GM18508 (cell line): ENCODE measurements at regions not wholly inside any gene's neighbourhood (a gene's known extent, or its start where the extent isn't known, plus 50 kb on each side); places are given as distances from the start of the nearest gene placed in this dataset.

Experiments used
- ATAC-seq: cut with Tn5 transposase; IDR thresholded peaks from one replicate; pipeline ENCODE4 v1.9.1; 2021; ENCODE audit warnings: moderate number of reproducible peaks; ENCODE audit not compliant: insufficient read depth, unreplicated experiment

GRCh38 chr14:85301506-85301905 is 228.4 kb upstream of the FLRT2 start:
- no peak for ATAC-seq

DNA sequence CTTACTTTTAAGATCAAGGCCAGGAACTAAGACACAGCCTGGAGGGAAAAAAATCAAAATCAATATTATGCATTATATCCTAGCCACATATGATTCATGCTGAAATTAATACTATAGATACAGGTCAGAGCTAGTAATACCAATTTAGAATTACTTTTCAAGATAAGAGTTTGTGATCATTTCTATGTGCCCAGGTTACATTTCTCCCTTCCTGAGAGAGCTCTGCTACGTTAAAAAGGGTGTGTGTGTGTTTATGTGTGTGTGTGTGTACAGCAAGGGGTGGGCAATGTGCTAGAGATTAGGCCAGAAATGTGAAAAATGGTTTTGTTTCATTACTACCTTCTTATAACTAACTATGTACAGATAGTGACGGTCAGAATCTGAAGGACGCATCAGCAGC is 223.9 kb upstream of the FLRT2 start:
- ATAC-seq: no peak

DNA sequence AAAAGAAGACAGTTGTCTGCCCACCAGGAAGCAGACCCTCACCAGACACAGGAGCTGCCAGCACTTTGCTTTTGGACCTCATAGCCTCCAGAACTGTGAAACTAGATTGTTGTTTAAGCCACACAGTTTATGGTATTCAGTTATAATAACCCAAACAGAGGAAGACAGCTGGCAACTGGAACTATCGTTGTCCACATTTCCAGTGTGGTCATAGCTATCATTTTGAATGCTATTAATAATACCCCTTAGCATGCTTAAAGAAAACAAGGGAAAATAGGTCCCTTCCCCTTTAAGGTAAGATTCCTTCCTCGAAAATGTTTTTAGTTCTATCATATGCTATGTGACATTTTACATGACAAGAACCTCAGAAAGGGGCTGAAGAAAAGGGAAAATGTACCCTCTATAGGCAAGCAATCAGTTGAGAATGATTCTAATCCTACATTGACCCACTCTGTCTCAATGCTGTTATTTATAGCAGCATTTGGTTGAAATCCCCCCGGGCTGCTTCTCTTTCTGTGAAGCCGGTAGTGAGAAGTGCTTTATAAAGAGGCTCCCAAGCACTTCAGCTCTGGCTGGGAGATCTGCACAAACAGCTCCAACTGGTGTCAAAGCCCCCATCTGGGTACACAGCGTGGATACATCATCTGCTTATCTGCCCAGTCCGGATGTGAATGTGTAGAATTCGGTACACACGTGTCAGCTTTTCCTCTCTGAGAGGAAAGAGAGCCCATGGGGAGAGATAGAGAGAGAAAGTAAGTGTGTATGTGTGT is 221.2 kb upstream of the FLRT2 start:
- ATAC-seq: no peak

GRCh38 chr14:85310491-85311272 is 219.3 kb upstream of the FLRT2 start:
- no peak for ATAC-seq

DNA sequence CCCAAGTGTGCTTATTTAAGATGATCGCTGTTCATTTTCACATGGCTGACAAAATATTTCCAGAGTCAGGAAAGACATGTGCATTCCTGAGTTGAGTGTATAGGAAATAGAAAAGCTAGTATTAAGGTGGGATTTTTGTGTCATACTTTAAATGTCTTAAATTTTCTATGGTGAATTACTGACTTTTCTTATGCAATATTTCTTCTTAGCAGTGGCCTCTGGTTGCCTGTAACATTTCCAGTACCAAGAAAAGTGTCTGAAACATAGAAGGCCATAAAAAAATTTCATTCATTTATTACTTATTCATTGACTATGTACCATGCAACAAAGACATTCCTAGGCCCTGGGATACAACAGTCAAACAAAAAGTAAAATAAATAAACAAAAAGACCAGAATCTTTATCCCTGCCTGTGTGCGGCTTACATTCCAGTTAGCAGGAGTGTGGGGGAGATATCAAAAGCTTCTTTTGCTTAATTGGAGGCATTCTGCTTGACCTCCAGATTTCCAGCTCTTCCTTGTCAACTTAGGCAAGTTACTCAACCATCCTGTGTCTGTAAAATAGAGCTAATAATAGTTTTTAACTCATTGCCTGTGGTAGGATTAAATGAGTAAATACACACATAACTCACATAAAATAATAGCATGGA is 216.3 kb upstream of the FLRT2 start:
- ATAC-seq: no peak

DNA sequence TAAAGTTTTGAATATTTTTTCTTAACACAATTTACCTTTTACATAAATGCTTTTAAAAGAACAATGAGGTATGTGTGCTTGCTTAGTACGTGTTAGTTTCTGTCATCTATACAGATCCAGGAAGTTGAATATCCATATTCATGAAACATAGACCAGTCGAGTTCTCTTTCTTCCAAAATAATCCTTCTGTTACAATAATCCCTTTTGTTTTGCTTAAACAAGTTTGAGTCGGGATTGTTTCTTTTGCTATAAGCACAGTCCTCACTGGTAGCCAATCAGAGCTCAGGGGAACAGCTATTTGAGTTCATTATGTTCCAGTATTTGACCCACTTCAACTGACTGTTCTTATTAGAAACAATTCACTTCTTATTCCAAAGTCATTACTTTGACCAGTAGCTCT is 214.7 kb upstream of the FLRT2 start:
- no peak for ATAC-seq

DNA sequence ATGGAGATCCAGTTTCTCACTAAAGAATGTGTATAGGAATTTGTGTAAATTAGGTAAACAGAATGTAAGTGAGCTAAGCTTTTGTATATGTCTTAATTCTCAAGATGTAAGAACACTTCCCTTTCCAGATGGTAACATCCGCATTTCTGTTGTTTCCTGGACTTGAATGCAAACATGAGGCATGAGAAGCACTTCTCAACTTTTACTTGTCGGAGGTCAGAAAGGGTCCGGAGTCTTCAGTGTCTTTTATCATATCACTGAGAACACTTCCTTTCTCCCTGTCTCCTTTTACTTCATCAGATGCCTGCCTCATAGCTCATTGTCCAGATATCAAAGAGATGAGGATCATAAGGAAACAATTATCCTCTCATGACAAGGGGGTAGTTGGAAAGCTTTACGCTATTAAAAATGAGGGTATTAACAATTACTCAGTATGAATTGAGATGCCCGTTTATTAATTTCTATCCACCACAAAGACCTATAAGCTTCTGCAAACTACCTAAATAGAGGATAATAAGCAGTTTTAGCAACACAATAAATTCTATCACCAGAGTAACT is 214.1 kb upstream of the FLRT2 start:
- no peak for ATAC-seq

GRCh38 chr14:85316701-85317410 is 213.1 kb upstream of the FLRT2 start:
- no peak for ATAC-seq

DNA sequence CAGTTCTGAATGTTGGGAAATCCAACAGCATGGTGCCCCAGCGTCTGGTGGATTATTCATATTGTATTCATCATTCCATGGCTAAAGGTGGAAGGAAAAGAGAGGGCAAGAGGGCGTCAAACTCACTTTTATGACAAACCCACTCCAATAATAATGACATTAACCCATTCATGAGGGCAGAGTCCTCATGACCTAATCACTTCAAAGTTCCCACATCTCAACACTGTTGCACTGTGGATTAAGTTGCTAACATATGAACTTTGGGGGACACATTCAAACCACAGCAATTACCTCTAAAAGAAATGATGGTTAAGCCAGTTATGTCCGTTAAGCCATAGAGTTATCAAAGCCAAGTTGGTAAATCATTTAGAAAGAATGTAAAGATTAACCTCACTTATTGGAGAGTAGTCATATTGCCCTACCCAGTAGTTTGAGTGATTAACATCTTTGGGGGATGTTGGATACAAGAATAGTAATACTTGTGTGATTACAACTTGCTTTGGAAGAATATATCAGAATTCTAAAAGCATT is 212.4 kb upstream of the FLRT2 start:
- no peak for ATAC-seq

DNA sequence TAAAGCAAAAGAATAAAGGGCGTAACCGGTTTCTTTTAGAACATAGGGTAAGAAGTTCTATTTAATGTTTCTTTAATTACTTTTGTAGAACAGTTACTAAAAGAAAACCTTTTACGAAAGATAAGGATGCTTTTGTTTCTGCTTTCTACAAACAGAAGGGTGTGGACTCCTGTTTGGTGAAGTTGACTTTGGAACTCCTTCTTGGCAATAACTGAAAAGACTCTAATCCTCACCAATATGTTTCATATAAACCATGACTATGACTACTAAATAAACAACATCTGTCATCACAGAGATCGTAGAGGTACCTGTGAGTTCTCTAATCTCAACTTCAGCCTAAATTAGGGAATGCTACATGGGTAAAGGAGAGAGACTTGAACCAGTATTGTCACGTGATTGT is 210.8 kb upstream of the FLRT2 start:
- ATAC-seq: no peak

DNA sequence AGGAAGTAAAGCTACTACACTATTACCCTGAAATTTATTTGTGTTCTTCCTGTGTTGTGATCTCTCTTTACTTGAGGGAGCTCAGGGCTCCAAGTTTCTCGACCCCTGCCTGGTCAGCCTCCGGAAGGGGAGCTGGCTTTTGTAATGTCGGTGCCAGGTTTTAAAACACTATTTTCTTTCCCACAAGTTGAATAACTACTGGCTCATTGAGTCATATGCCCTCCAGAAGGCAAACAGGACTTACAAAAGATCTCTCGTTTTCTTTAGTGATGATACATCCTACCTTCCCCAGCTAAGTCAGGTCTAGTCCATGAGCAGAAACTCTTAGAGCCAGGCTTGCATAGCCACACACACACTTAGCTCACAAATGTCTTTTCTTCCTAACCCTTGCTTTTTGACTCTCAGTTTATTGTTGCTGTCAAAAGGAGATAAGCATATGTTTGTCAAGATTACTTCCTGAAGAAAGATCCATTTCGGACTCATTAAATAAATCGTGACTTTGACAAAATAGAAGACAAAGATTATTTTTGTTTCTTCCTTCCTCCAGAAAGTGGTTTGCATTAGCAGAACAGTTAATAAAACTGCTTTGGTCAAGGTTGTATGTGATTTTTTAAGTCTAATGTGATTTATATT is 209.8 kb upstream of the FLRT2 start:
- ATAC-seq: no peak

DNA sequence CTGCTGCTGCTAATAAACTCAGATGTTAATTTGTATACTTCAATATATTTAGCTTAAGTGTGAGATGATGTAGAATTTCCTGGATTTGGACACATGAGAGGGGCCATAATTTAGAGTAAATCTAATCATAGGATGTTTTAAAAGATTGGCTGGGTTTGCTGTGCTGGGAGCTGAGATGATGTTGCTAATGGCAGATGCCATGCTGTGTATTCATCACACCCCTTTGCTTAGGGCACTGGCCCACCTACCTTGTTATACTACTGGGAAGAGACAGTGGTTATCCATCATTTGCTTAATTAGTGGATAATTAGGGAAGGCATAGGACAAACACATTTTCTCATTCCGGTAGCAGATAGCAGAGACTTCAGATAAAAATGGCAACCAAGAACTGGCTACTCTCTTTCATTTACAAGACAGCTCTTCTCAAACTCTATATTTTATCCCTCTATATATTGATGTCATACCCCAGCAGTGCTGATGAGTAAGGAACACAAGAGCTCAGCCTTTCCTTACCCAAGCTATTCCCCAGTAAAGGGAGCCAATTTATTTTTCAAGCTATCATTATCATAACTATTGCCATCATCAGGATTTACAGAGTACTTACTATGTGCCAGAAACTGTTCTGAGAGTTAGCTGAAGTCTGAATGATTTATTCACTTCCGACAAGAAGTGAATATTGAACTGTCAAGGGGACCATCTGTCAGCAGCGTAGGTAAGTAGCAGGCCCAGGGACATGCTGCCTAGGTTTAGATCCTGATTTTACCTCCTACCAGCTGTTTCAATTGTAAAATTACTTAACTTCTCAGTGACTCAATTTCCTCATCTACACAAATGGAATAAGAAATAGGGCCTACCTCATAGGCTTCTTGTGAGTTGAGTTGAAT is 204.6 kb upstream of the FLRT2 start:
- no peak for ATAC-seq

DNA sequence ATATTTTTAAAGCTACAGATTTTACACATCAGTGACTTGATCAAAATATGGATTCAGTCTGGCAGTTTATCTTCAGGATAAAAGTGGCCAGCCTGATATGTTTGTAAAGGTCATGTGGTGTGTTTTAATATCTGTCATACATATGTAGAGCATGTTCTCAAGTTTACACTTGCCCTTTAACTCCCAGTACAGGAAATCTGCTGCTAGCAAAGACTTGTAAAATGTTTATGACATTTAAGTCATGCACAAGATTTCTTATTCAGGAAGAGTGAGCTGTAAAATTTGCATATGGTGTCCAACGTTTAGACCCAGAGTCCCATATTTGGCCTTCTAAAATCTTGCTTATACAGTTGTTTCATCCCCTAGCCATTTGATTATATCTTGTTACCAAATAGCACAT is 197.5 kb upstream of the FLRT2 start:
- no peak for ATAC-seq

GRCh38 chr14:85333313-85333712 is 196.6 kb upstream of the FLRT2 start:
- no peak for ATAC-seq

DNA sequence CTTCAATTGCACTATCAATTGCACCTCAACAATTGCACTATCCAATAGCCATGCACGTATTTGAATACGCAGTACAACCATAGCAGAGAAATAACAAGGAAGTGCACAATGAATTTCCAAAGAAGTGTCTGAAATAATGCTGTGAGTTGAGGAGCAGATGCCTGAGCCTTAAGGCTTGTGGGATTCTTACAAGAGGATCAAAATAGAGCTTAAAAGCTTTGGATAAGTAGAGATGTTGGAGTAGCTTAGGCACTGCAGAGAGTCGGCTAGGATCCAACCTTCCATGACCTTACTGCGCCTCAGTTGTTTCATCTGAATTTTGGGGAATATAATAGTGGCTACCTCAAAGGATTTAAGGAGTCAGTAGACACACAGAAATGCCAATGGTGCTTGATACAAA is 196.1 kb upstream of the FLRT2 start:
- ATAC-seq: no peak

- ATAC-seq: no peak
Observed at GRCh38 chr14:85334316-85334715, 195.6 kb upstream of the FLRT2 start.

DNA sequence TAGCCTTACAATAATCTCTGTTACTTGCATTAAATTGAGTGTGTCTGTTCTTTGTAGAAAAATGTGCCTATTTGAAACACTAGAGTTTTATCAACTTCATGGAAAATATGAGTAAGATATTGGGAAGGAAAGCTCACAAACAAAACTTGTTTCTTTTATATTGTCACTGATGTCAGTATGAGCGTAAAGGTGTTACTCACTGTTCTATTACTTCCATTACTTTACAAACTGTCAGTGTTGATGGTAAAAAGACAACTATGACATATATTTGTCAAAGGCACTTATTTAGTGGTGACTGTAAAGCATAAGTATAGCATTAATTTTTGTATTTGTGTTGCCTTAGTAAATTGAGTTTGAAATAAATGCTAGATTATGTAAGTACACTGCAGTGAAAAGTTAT is 193.7 kb upstream of the FLRT2 start:
- ATAC-seq: no peak

GRCh38 chr14:85336817-85337216 is 193.1 kb upstream of the FLRT2 start:
- no peak for ATAC-seq

DNA sequence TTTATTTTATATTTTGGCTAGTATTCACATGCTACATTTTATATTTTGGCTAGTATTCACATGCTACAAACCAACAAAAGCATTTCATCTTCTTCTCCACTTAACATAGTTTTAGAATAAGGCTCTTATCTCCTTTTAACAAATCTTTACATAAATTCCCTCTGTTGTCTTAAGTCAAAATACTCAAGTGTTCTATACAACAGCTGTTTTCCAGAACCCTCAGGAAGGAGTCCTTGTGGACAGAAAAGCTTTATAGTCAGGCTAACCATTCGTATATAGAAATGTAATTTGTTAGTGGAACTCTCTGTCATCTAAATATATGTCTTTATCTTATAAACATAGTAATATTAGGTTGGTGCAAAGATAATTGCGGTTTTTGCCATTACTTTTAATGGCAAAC is 191.0 kb upstream of the FLRT2 start:
- no peak for ATAC-seq
